SK-N-SH (cell line): ENCODE measurements at regions not wholly inside any gene's neighbourhood (a gene's known extent, or its start where the extent isn't known, plus 50 kb on each side); places are given as distances from the start of the nearest gene placed in this dataset.

Experiments
- CTCF ChIA-PET: fragments of 300-600, 350-600 bp; formaldehyde crosslinking; extraction: SDS; loops from one replicate; lab custom pipeline; 2021; lab: Yijun Ruan, JAX
- POLR2A ChIA-PET: fragments of 350-600 bp; sonication (Branson Sonifier 250); formaldehyde crosslinking; extraction: SDS; loops from one replicate; lab custom pipeline; 2020; ENCODE audit warnings: antibody characterized with exemption, inconsistent platforms; lab: Yijun Ruan, JAX
- DNase-seq: peaks from one replicate; pipeline ENCODE4 v3.0.0; 2012
- H2AFZ ChIP-seq: fragments of 200-600 bp; sonication (generic); 2 replicates; pipeline ENCODE4 v1.8.1; 2016; ENCODE audit warnings: antibody characterized with exemption, mild to moderate bottlenecking, low read depth
- H3F3A ChIP-seq: fragments of 200-600 bp; sonication (generic); replicated peaks from 2 replicates; pipeline ENCODE3; 2016; ENCODE audit warnings: antibody characterized with exemption, mild to moderate bottlenecking; ENCODE audit not compliant: insufficient read depth
- H3K27ac ChIP-seq, 2 experiments: fragments of 200-500 bp in 1 of 2; fragments of 200-600 bp in 1 of 2; sonication (Bioruptor generic) in 1 of 2; sonication (generic), shearing (Covaris generic) in 1 of 2; 2 replicates each; pipeline versions ENCODE4 v1.5.1 to v1.6.1; 2014 to 2016; ENCODE audit warnings: low read depth in 2 of 2, inconsistent platforms in 1 of 2, low read length in 1 of 2, mild to moderate bottlenecking in 1 of 2, mixed read lengths in 1 of 2
- H3K27me3 ChIP-seq: fragments of 200-600 bp; sonication (generic), shearing (Covaris generic); 2 replicates; pipeline ENCODE4 v1.6.1; 2016; ENCODE audit warnings: mixed run types; ENCODE audit not compliant: insufficient read depth
- H3K36me3 ChIP-seq, 2 experiments: fragments of 200-500 bp in 1 of 2; fragments of 200-600 bp in 1 of 2; sonication (Bioruptor generic) in 1 of 2; sonication (generic) in 1 of 2; replicated peaks in 1 of 2; 2 replicates each; pipeline versions ENCODE3 to v1.5.1; 2014 to 2016; ENCODE audit warnings: low read length in 1 of 2, mild to moderate bottlenecking in 1 of 2; ENCODE audit not compliant: insufficient read depth in 2 of 2, control insufficient read depth in 1 of 2
- H3K4me1 ChIP-seq, 2 experiments: fragments of 200-500 bp in 1 of 2; fragments of 200-600 bp in 1 of 2; sonication (Bioruptor generic) in 1 of 2; sonication (generic), shearing (Covaris generic) in 1 of 2; 2 replicates each; pipeline versions ENCODE4 v1.5.1 to v1.6.1; 2014 to 2016; ENCODE audit warnings: low read depth in 1 of 2, low read length in 1 of 2, mixed run types in 1 of 2; ENCODE audit not compliant: insufficient read depth in 2 of 2, control insufficient read depth in 1 of 2
- H3K4me2 ChIP-seq: fragments of 200-600 bp; sonication (generic), shearing (Covaris generic); 2 replicates; pipeline ENCODE4 v1.6.1; 2017; ENCODE audit warnings: mixed run types
- H3K4me3 ChIP-seq, 2 experiments: fragments of 200-500 bp in 1 of 2; fragments of 200-600 bp in 1 of 2; sonication (Bioruptor generic) in 1 of 2; sonication (generic), shearing (Covaris generic) in 1 of 2; 2 replicates each; pipeline versions ENCODE4 v1.5.1 to v1.8.1; 2014 to 2016; ENCODE audit warnings: low read depth in 2 of 2, inconsistent platforms in 1 of 2, low read length in 1 of 2, mild to moderate bottlenecking in 1 of 2, mixed read lengths in 1 of 2, moderate library complexity in 1 of 2
- H3K79me2 ChIP-seq: fragments of 200-600 bp; sonication (generic); 2 replicates; pipeline ENCODE4 v1.8.1; 2017; ENCODE audit warnings: mild to moderate bottlenecking; ENCODE audit not compliant: insufficient read depth
- H3K9ac ChIP-seq: fragments of 200-600 bp; sonication (generic); 2 replicates; pipeline ENCODE4 v1.6.1; 2017; ENCODE audit warnings: mixed run types
- H3K9me2 ChIP-seq: fragments of 200-600 bp; sonication (generic); 2 replicates; pipeline ENCODE4 v1.6.1; 2017; ENCODE audit warnings: mixed run types
- H3K9me3 ChIP-seq: fragments of 200-600 bp; sonication (generic); 2 replicates; pipeline ENCODE4 v1.6.1; 2017; ENCODE audit warnings: mixed run types, mild to moderate bottlenecking, moderate library complexity
- H4K20me1 ChIP-seq: fragments of 200-600 bp; sonication (generic); 2 replicates; pipeline ENCODE4 v1.6.1; 2017; ENCODE audit warnings: mild to moderate bottlenecking, mixed run types; ENCODE audit not compliant: insufficient read depth
- FOSL2 ChIP-seq: IDR thresholded peaks from 2 replicates; pipeline ENCODE4 v1.4.0; 2012; ENCODE audit warnings: low read depth, mild to moderate bottlenecking, moderate library complexity, borderline replicate concordance
- FOXJ3 ChIP-seq: sonication (generic); formaldehyde crosslinking; IDR thresholded peaks from 2 replicates; pipeline ENCODE4 v1.5.1; 2020; ENCODE audit warnings: mild to moderate bottlenecking, missing genetic modification reagents
- FOXM1 ChIP-seq: IDR thresholded peaks from 2 replicates; pipeline ENCODE4 v1.4.0; 2012; ENCODE audit warnings: low read depth, mild to moderate bottlenecking
- JUND ChIP-seq: IDR thresholded peaks from 2 replicates; pipeline ENCODE4 v1.4.0; 2012
- MXI1 ChIP-seq: IDR thresholded peaks from 2 replicates; pipeline ENCODE4 v1.6.1; 2012; ENCODE audit warnings: mild to moderate bottlenecking, low read depth, low read length, improper control_type of control experiment
- NFIC ChIP-seq: IDR thresholded peaks from 2 replicates; pipeline ENCODE4 v1.4.0; 2012; ENCODE audit warnings: borderline replicate concordance
- POLR2AphosphoS5 ChIP-seq: IDR thresholded peaks from 2 replicates; pipeline ENCODE4 v1.6.1; 2012; ENCODE audit warnings: low read depth, low read length
- RAD21 ChIP-seq: IDR thresholded peaks from 2 replicates; pipeline ENCODE4 v1.6.1; 2012; ENCODE audit warnings: mild to moderate bottlenecking, low read length
- RCOR1 ChIP-seq: fragments of 150-350 bp; IDR thresholded peaks from 2 replicates; pipeline ENCODE4 v1.6.1; 2017; ENCODE audit warnings: antibody characterized with exemption, low read length
- RXRA ChIP-seq: IDR thresholded peaks from 2 replicates; pipeline ENCODE4 v1.4.0; 2012; ENCODE audit warnings: low read depth, mild to moderate bottlenecking, borderline replicate concordance
- TCF12 ChIP-seq: IDR thresholded peaks from 2 replicates; pipeline ENCODE4 v1.4.0; 2012
- TEAD4 ChIP-seq: IDR thresholded peaks from 2 replicates; pipeline ENCODE4 v1.4.0; 2012; ENCODE audit warnings: mild to moderate bottlenecking, borderline replicate concordance; ENCODE audit not compliant: insufficient read depth
- WGBS: methylation state at CpG from one replicate; pipeline ENCODE4 v1.1.6; 2017; ENCODE audit warnings: low lambda C conversion rate; 5-methylcytosine and 5-hydroxymethylcytosine counted together
- TF ChIP-seq, protein P1 (sequence below): fragments of 150-350 bp; IDR thresholded peaks from 2 replicates; pipeline ENCODE4 v1.6.1; 2016; ENCODE audit warnings: mild to moderate bottlenecking, low read depth, low read length
- TF ChIP-seq, protein P2 (sequence below): IDR thresholded peaks from 2 replicates; pipeline ENCODE4 v1.6.1; 2012; ENCODE audit warnings: mild to moderate bottlenecking, low read depth, low read length, moderate library complexity
- TF ChIP-seq, protein P3 (sequence below): fragments of 150-350 bp; IDR thresholded peaks from 2 replicates; pipeline ENCODE4 v1.6.1; 2017; ENCODE audit warnings: antibody characterized with exemption, low read length, low read depth, borderline replicate concordance
- TF ChIP-seq, protein P4 (sequence below): IDR thresholded peaks from 2 replicates; pipeline ENCODE4; 2012

DNA sequence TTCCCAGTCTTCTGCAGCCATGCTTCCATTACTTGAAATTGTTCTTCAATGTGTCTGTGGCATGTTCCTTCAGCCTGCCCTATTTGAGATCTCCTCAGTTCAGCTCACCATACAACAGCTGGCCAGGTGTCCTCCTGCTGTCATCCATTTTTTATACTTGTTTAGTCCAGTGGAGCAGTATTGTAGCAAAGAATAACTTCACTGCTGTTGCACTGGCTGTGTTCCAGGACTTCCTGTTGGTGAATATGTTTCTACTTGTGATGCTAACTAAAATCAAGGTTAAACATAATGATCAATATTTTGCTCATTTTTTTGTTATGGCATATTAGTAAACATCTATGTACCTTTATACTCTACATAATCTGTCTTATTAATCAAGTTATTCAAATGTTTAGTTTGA is 1394.1 kb downstream of the PCDH9 start:
- Histone ChIP-seq H2AFZ (no peak overlapping the region), H3K27me3 (no peaks in the 10 kb centered on the region), H3K4me2 (no peak overlapping the region), H3K79me2 (no peaks in the 10 kb centered on the region), H3K27ac (no peak overlapping the region), H3K9me2 (no peaks in the 10 kb centered on the region), H3K4me1 (no peaks in the 10 kb centered on the region; a peak in 1 of 4 replicates), H4K20me1 (no peaks in the 10 kb centered on the region), H3K36me3 (no peaks in the 10 kb centered on the region), H3K4me3 (no peak overlapping the region), H3K9ac (no peak overlapping the region), H3K9me3 (no peaks in the 10 kb centered on the region), H3F3A (no peaks in the 10 kb centered on the region)
- CTCF ChIA-PET, result no interaction called here
- no peak for DNase-seq
- TF ChIP-seq POLR2AphosphoS5, result no peak
- TF ChIP-seq, protein P1, sequence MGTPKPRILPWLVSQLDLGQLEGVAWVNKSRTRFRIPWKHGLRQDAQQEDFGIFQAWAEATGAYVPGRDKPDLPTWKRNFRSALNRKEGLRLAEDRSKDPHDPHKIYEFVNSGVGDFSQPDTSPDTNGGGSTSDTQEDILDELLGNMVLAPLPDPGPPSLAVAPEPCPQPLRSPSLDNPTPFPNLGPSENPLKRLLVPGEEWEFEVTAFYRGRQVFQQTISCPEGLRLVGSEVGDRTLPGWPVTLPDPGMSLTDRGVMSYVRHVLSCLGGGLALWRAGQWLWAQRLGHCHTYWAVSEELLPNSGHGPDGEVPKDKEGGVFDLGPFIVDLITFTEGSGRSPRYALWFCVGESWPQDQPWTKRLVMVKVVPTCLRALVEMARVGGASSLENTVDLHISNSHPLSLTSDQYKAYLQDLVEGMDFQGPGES, result no peak
- POLR2A ChIA-PET, result no interaction called here

DNA sequence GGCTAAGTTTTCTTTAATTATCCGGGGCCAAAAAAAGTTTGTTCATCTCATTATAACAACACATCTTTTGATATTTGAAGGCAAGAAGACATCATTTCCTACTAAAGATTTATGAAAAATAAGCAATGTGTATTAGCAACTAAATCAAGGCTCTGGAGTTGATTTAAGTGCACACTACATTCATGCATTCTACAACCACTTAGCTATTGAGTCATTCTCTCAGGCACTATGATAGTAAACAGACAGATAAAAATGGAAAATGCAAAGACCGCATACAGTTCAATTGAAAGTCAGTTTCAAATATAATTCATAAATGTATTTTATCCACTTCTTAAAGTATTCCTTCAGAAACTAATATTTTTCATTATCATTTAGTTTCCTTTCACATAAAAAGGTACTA is 1395.2 kb downstream of the PCDH9 start:
- no peak overlapping the region for H3K27ac ChIP-seq
- WGBS, result 49% methylated on average over 2 of the region's 2 CpGs
- no peaks in the 10 kb centered on the region; a peak in 1 of 4 replicates for H3K4me1 ChIP-seq
- peak overlapping the region; percentile 30; the same call in 1 of the 2 replicates for H2AFZ ChIP-seq
- ChIA-PET CTCF (no interaction called here), POLR2A (no interaction called here)
- TF ChIP-seq TCF12, result no peak
- no peak for TF ChIP-seq POLR2AphosphoS5
- no peak for TF ChIP-seq RXRA
- TF ChIP-seq FOSL2, result no peak
- no peak for TF ChIP-seq RAD21
- no peak for TF ChIP-seq JUND
- TF ChIP-seq, protein P2, sequence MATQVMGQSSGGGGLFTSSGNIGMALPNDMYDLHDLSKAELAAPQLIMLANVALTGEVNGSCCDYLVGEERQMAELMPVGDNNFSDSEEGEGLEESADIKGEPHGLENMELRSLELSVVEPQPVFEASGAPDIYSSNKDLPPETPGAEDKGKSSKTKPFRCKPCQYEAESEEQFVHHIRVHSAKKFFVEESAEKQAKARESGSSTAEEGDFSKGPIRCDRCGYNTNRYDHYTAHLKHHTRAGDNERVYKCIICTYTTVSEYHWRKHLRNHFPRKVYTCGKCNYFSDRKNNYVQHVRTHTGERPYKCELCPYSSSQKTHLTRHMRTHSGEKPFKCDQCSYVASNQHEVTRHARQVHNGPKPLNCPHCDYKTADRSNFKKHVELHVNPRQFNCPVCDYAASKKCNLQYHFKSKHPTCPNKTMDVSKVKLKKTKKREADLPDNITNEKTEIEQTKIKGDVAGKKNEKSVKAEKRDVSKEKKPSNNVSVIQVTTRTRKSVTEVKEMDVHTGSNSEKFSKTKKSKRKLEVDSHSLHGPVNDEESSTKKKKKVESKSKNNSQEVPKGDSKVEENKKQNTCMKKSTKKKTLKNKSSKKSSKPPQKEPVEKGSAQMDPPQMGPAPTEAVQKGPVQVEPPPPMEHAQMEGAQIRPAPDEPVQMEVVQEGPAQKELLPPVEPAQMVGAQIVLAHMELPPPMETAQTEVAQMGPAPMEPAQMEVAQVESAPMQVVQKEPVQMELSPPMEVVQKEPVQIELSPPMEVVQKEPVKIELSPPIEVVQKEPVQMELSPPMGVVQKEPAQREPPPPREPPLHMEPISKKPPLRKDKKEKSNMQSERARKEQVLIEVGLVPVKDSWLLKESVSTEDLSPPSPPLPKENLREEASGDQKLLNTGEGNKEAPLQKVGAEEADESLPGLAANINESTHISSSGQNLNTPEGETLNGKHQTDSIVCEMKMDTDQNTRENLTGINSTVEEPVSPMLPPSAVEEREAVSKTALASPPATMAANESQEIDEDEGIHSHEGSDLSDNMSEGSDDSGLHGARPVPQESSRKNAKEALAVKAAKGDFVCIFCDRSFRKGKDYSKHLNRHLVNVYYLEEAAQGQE, result no peak
- TF ChIP-seq NFIC, result no peak
- TF ChIP-seq MXI1, result no peak
- TF ChIP-seq FOXM1, result no peak
- TF ChIP-seq, protein P3, sequence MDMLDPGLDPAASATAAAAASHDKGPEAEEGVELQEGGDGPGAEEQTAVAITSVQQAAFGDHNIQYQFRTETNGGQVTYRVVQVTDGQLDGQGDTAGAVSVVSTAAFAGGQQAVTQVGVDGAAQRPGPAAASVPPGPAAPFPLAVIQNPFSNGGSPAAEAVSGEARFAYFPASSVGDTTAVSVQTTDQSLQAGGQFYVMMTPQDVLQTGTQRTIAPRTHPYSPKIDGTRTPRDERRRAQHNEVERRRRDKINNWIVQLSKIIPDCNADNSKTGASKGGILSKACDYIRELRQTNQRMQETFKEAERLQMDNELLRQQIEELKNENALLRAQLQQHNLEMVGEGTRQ, result no peak
- TF ChIP-seq TEAD4, result no peak
- no peak for TF ChIP-seq RCOR1
- TF ChIP-seq, protein P4, sequence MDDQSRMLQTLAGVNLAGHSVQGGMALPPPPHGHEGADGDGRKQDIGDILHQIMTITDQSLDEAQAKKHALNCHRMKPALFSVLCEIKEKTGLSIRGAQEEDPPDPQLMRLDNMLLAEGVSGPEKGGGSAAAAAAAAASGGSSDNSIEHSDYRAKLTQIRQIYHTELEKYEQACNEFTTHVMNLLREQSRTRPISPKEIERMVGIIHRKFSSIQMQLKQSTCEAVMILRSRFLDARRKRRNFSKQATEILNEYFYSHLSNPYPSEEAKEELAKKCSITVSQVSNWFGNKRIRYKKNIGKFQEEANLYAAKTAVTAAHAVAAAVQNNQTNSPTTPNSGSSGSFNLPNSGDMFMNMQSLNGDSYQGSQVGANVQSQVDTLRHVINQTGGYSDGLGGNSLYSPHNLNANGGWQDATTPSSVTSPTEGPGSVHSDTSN, result no peak
- no peak for TF ChIP-seq FOXJ3 (CRISPR knock-in tag)
- H3K4me3 ChIP-seq, result no peak overlapping the region
- DNase-seq, result no peak
- H3K9me3 ChIP-seq, result no peaks in the 10 kb centered on the region
- H3K9me2 ChIP-seq, result no peaks in the 10 kb centered on the region
- H3F3A ChIP-seq, result no peaks in the 10 kb centered on the region
- H4K20me1 ChIP-seq, result no peaks in the 10 kb centered on the region
- H3K79me2 ChIP-seq, result no peaks in the 10 kb centered on the region
- H3K4me2 ChIP-seq, result no peak overlapping the region
- H3K27me3 ChIP-seq, result no peaks in the 10 kb centered on the region
- no peak overlapping the region for H3K9ac ChIP-seq
- no peaks in the 10 kb centered on the region for H3K36me3 ChIP-seq
